ENCODE measurements at regions not wholly inside any gene's neighbourhood (a gene's known extent, or its start where the extent isn't known, plus 50 kb on each side); places are given as distances from the start of the nearest gene placed in this dataset.
A peak's percentile ranks its signal among the peaks of the same experiment; 100 is the strongest.

DNA sequence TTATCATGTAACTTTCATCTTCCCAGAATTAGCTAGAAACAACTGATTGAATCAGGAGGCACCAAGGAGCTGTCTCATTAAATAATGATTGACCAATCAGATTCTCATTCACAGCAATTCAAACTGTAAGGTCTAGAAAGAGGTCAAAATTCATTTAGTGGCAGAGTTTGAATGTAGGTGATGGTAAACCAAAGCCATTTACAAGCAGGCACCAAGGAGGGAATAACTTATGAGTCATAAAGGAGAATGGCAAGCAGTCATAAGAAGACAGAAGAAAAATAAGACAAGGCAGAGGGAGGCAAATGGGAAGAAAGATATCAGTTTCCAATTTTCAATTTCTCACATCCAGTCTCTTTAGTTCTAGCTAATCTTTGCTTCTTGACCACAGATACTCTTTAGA lies 52.9 kb upstream of the DEFB112 start:
- no peak for DNase-seq

DNA sequence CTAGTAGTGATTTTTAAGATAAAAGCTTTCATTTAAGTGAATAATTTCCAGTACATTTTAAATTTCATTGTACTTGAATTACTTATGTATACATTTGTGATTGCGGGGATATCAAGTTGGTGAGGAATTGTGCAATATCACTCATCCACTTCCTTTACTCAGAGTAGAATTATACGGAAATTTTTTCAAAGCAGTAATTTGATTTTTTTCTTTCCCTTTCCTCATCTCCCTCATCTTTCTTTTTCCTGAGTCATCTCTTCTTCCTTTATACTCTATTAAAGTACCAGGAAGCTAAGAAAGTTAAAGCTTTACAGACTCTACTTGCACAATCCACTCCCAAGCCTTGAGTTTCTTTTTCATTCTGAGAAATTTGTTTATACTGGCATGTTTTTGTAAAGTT lies 60.9 kb upstream of the DEFB112 start:
- DNase-seq, result no peak

DNA sequence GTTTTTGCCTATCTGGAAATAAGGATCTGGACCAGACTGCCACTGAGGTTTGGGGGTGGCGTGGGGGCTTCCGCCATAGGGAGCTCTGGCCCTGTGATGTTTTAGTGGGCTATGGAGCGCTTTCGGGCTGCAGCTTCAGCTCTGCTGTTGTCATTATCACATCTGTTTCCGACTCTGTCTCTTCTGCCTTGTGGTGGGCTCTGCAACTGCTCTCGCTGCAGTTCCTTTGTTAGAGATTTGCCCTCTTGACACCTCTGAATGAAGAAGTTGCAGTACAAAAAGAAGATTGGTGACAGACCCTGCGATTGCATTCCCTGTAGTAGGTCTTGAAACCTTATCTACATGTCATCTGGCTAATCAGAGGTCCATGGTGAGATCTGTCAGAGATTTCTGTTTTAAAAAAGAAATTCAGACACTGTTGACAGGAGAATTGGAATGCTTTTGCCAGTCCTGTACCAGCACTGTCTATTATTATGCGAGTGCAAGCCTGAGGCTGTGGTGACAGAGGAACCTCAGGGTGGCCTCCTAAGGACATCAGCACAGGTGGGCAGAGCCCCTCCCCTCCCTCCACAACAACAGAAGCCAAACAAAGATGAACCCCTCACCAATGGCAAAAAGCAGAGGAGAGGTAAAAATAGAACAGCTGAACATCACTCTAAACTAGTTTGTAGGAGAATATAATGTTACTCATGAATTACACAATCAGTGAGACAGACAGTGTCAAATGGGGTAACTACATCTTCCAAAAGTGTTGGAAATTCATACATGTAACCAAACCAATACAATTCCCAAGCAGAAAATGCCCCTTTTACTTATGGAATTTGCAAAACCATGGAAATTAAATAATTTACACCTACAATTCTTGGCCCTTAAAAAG lies 63.5 kb upstream of the DEFB112 start:
- DNase-seq, result no peak

DNA sequence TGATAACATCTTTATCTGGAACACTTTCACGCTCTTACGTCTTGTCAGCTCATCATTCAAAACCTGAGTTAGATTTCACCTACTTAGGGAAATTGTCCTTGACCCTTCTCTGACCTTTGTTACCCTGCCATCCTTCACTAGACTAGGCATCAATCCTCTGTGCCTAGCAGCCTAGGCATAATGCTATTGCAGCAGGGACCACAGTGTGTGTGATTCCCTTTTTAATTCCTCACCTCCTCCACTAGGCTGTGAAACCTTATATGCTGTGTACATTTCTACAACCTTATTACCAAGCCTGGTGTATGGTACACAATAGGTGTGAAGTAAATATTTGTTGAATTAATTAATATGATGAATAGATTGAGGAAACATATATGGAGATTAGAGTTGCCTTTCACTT lies 66.7 kb upstream of the DEFB112 start:
- no peak for DNase-seq

GRCh38 chr6:50116797-50117542 lies 67.2 kb upstream of the DEFB112 start:
- DNase-seq, result no peak

- DNase-seq, result no peak
Observed at GRCh38 chr6:50120300-50120699, 70.6 kb upstream of the DEFB112 start.

- no peak for DNase-seq
Observed at GRCh38 chr6:50123688-50124087, 74.0 kb upstream of the DEFB112 start.

- DNase-seq, result no peak
Observed at GRCh38 chr6:50124572-50124971, 74.8 kb upstream of the DEFB112 start.

DNA sequence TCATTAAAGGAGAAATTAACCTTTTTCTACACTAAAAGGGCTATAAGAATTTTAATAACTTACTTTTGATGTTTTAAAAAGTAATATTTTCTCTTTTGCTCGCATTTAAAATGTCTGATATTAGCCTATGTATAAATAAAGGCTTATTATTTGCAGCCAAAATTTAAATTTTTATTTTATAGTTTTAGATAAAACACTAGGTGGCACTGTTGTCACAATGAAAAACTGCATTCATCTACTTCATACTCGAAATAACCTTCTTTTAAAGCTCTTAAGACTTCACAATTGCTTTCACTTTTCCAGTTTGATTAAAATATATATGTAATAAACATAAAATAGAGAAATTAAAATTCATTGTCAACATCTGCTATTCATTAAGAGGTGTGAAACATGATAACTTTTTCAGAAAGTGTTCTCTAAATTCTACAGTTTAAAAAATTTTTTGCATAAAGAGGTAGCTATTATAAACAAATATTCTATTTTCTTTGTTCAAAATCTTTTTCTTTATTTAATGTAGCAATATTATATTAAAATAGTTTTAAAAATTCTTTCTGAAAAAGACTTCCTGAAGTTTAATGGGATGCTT lies 78.8 kb upstream of the DEFB112 start:
- peak; percentile 1 for DNase-seq

DNA sequence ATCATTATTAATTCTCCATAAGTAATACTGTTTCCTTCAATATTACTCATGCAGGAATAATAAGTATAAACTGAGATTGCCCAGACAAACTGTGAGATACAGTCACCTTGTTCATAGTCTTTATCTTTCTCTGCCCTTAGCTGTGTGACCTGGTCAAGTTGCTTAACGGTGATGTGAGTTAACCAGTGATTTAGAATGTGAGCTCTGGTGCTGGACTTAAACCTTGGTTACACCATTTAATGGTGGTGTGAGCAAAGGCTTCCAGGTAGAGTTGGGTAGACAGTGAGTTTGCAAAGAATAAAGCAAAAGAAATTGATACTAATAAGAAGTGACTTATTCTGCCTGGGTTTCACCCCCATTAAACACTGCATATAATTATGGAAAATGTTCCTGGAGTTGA lies 86.2 kb upstream of the DEFB112 start:
- DNase-seq, result no peak

DNA sequence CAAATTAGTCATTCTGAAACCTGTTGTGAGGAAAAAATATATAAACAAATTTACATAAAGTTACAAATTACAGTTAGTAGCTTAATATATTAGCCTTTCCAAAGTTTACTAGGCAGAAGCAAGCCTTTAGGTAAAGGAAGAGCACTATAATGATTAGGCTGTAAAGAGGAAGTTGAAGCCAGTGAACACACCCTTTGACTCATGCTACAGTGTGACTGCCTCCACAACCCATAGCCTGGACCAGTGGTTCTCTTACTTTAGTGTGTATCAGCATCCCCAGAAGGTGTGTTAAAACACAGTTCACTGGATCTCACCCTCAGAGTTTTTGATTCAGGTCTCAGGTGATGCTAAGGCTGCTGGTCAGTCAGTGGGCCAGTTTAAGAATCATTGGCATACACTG lies 91.4 kb upstream of the DEFB112 start:
- no peak for DNase-seq

GRCh38 chr6:50143011-50143719 lies 93.4 kb upstream of the DEFB112 start:
- DNase-seq, result no peak

- no peak for DNase-seq
Observed at GRCh38 chr6:50145125-50145524, 95.4 kb upstream of the DEFB112 start.

- no peak for DNase-seq
Observed at GRCh38 chr6:50147371-50147770, 97.6 kb upstream of the DEFB112 start.

DNA sequence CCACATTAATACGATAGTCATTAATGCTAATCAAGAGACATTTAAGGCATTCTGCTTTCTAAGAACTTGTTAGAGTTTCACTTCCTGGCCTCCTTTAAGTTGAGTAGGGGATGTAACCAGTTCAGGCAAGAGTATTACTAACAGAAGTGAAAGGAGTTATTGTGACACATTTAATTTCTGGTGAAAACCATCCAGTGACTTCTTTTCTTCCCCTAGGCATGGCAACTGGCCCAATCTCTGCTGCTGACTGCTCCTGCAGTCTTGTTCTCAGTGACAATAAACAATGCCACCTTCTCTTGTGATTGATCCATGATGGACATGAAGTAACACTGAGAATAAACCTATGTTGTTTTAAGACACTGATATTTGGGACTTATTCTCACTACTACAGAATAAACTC lies 130.9 kb upstream of the DEFB112 start:
- DNase-seq, result no peak

- no peak for DNase-seq
Observed at GRCh38 chr6:50185006-50185405, 135.3 kb upstream of the DEFB112 start.

GRCh38 chr6:50187351-50187921 lies 137.7 kb upstream of the DEFB112 start:
- peak; percentile 53 for DNase-seq

- DNase-seq, result no peak
Observed at GRCh38 chr6:50198245-50198644, 148.5 kb upstream of the DEFB112 start.

DNA sequence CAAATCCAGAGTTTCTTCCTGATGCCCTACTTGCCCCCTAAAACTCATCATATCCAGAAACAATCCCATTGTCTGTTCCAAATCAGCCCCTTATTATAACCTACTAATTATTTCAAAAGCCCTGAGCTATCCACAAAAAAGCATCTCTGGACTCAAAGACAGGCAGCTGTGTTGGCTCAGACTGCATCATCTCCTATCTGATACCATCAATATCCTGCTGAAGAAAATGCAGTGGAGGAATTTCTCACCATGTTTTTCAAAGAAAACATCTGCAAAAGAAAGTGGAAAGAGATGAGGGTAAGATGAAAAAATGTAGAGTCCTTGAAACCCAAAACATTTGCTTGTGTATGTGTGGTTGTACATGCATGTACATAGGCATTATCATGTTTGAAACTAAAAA lies 153.0 kb upstream of the DEFB112 start:
- DNase-seq, result no peak

GRCh38 chr6:50211582-50211981 lies 161.9 kb upstream of the DEFB112 start:
- DNase-seq, result no peak

- no peak for DNase-seq
Observed at GRCh38 chr6:50213146-50213545, 163.4 kb upstream of the DEFB112 start.

DNA sequence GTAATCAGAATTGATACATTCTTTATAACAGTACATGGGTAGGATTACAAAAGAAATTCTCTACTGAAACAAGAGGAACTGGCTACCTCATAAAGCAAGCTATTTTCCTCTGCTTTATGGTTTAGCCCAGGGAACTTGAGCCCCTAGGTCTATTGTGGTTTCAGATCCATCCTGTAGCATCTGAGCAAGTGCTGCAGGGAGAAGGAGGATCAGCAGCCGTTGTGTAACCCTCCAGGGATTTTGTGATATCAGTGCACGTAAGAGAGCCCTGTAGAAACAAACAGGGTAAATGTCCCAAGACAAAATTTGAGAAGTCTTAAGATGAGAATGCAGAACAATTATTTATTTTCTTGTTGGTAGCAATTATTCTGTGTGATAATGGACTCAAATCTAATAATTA lies 165.2 kb upstream of the DEFB112 start:
- no peak for DNase-seq

DNA sequence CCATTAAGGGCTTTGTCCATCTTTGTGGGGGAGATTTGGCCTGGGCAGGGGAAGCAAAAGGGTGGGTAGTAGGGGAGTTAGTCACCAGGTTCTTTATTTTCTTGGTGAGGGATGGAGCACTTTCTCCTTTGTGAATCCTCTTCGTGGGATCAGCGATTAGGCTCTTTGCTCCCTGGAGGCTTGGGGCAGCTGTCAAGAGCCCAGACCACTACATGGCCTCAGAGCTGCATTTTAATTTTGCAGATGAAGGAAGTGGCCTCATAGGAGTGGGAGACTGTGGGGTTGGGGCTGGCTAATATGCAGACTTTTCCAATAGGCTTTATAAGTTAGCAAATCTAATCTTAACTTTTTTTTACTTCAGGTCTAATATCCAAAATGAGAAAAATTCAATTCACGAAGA lies 168.1 kb upstream of the DEFB112 start:
- DNase-seq, result no peak

Measured in NCI-H146 (cell line).